NCI-H526 treated with DMSO at 0.1 percent for 48 hours (cell line): ENCODE measurements at regions not wholly inside any gene's neighbourhood (a gene's known extent, or its start where the extent isn't known, plus 50 kb on each side); places are given as distances from the start of the nearest gene placed in this dataset.

ENCODE experiments used
- DNase-seq: peaks from one replicate; lab custom pipeline; 2025; lab: John Stamatoyannopoulos, UW

- no peak for DNase-seq
Observed at GRCh38 chr14:98571104-98571503, 700.9 kb downstream of the BCL11B start.

- no peak for DNase-seq
Observed at GRCh38 chr14:98573082-98573481, 698.9 kb downstream of the BCL11B start.

GRCh38 chr14:98576463-98576862 lies 695.5 kb downstream of the BCL11B start:
- DNase-seq, result no peak

- no peak for DNase-seq
Observed at GRCh38 chr14:98578204-98578603, 693.8 kb downstream of the BCL11B start.

- no peak for DNase-seq
Observed at GRCh38 chr14:98579140-98579539, 692.9 kb downstream of the BCL11B start.

- DNase-seq, result peak; percentile 76
Observed at GRCh38 chr14:98580131-98580678, 691.8 kb downstream of the BCL11B start.

- DNase-seq, result no peak
Observed at GRCh38 chr14:98582276-98582675, 689.7 kb downstream of the BCL11B start.

GRCh38 chr14:98591161-98591560 lies 680.8 kb downstream of the BCL11B start:
- DNase-seq, result no peak

- DNase-seq, result no peak
Observed at GRCh38 chr14:98592611-98593170, 679.3 kb downstream of the BCL11B start.

- no peak for DNase-seq
Observed at GRCh38 chr14:98593361-98593761, 678.6 kb downstream of the BCL11B start.

GRCh38 chr14:98594156-98594555 lies 677.8 kb downstream of the BCL11B start:
- DNase-seq, result no peak

GRCh38 chr14:98598576-98598975 lies 673.4 kb downstream of the BCL11B start:
- no peak for DNase-seq

GRCh38 chr14:98599082-98599481 lies 672.9 kb downstream of the BCL11B start:
- DNase-seq, result no peak

GRCh38 chr14:98602983-98603382 lies 669.0 kb downstream of the BCL11B start:
- no peak for DNase-seq

GRCh38 chr14:98605043-98605442 lies 667.0 kb downstream of the BCL11B start:
- DNase-seq, result no peak

GRCh38 chr14:98606041-98606640 lies 665.9 kb downstream of the BCL11B start:
- no peak for DNase-seq

GRCh38 chr14:98606816-98607215 lies 665.2 kb downstream of the BCL11B start:
- no peak for DNase-seq

GRCh38 chr14:98607341-98607910 lies 664.6 kb downstream of the BCL11B start:
- no peak for DNase-seq

GRCh38 chr14:98608071-98609060 lies 663.6 kb downstream of the BCL11B start:
- DNase-seq, result no peak

- no peak for DNase-seq
Observed at GRCh38 chr14:98612434-98613200, 659.4 kb downstream of the BCL11B start.

GRCh38 chr14:98614741-98615140 lies 657.3 kb downstream of the BCL11B start:
- DNase-seq, result no peak
